Activated CD4-positive, alpha-beta memory T cell treated with anti-CD3 and anti-CD28 coated beads, Interleukin-2, amount 10 ng/mL, durations not matched to agents 7 days and 5 days (primary cell): ENCODE measurements at regions not wholly inside any gene's neighbourhood (a gene's known extent, or its start where the extent isn't known, plus 50 kb on each side); places are given as distances from the start of the nearest gene placed in this dataset.
"Not testable (repeated sequence)": the region's sequence is repeated elsewhere in the genome, so short reads cannot be mapped to it uniquely, and the experiment has no call there.

Source experiments
- CTCF ChIA-PET: fragments of 350-600 bp; sonication (Branson Sonifier 250); formaldehyde crosslinking; loops from one replicate; lab custom pipeline; 2021; ENCODE audit warnings: antibody characterized with exemption, inconsistent platforms; lab: Charles Lee
- POLR2A ChIA-PET: fragments of 350-600 bp; sonication (Branson Sonifier 250); formaldehyde crosslinking; loops from one replicate; lab custom pipeline; 2021; ENCODE audit warnings: antibody characterized with exemption; lab: Charles Lee
- DNase-seq: peaks from one replicate; pipeline ENCODE4 v3.0.0-alpha.2; 2020
- H3K27ac Mint-ChIP-seq: one replicate; pipeline ENCODE4 v1.8.0; 2021; ENCODE audit warnings: mild to moderate bottlenecking, mixed read lengths
- H3K27me3 Mint-ChIP-seq: one replicate; pipeline ENCODE4 v1.8.0; 2021; ENCODE audit warnings: mixed read lengths
- H3K36me3 Mint-ChIP-seq: one replicate; pipeline ENCODE4 v1.8.0; 2021; ENCODE audit warnings: low read depth, mixed read lengths
- H3K4me1 Mint-ChIP-seq: one replicate; pipeline ENCODE4 v1.8.0; 2021; ENCODE audit warnings: mixed read lengths
- H3K4me3 Mint-ChIP-seq: one replicate; pipeline ENCODE4 v1.8.0; 2021; ENCODE audit warnings: mild to moderate bottlenecking, mixed read lengths
- H3K9me3 Mint-ChIP-seq: one replicate; pipeline ENCODE4 v1.8.0; 2021; ENCODE audit warnings: mixed read lengths

DNA sequence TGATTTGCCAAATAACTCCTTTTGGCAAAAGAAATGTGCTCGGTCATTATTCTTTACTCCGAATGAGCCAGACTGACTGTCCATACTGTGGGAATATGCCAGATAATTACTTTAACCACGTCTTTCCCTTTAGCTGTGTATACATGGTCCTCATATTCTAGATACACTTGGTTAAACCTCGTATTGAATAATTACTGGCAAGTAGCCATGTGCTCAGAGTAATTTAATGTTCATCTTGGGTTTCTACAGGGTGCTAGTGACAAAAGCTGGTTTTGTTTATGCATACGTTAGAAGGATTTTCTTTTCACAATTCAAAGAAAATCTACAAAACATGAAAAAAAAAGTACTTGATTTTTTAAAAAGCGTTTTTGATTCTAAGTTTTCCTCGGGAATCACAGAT lies 540.3 kb downstream of the KCNJ2 start:
- H3K27ac Mint-ChIP-seq, result no peak overlapping the region
- H3K27me3 Mint-ChIP-seq, result no peaks in the 10 kb centered on the region
- H3K9me3 Mint-ChIP-seq, result peaks cover 4% of the 10 kb centered on the region
- no peak for DNase-seq
- no peaks in the 10 kb centered on the region for H3K4me1 Mint-ChIP-seq
- ChIA-PET POLR2A (no interaction called here), CTCF (no interaction called here)
- no peaks in the 10 kb centered on the region for H3K36me3 Mint-ChIP-seq
- H3K4me3 Mint-ChIP-seq, result no peak overlapping the region

GRCh38 chr17:70713694-70714093 lies 544.4 kb downstream of the KCNJ2 start:
- H3K27me3 Mint-ChIP-seq, result no peaks in the 10 kb centered on the region
- no peaks in the 10 kb centered on the region for H3K36me3 Mint-ChIP-seq
- H3K4me3 Mint-ChIP-seq, result no peak overlapping the region
- ChIA-PET CTCF (interaction anchor here (0.7 kb wide), 1 partner anchor 1681 kb away, joined by 3 read pairs; no protein-coding TSS in a partner anchor), POLR2A (no interaction called here)
- DNase-seq, result no peak
- no peak overlapping the region for H3K27ac Mint-ChIP-seq
- H3K9me3 Mint-ChIP-seq, result no peaks in the 10 kb centered on the region
- no peaks in the 10 kb centered on the region for H3K4me1 Mint-ChIP-seq

DNA sequence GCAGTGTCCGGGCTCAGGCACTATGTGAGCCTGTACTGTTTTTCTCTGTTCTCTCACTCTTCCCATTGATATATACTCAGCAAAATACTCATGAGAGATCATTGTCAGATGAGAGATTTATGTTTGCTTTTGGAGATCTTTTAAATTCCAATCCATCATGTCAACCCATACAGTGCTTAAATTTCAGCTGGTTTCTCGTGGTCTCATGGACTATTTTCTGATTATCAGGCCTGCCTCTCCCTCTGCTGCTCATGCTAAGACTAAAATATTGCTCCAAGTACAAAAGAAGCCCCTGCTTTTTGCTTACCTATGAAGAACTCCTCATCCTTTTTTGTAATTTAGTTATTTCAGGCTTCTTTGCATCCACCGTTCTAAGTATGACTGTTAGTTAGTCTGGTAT lies 547.2 kb downstream of the KCNJ2 start:
- no peaks in the 10 kb centered on the region for H3K4me1 Mint-ChIP-seq
- H3K4me3 Mint-ChIP-seq, result no peak overlapping the region
- ChIA-PET POLR2A (no interaction called here), CTCF (no interaction called here)
- no peaks in the 10 kb centered on the region for H3K9me3 Mint-ChIP-seq
- no peak overlapping the region for H3K27ac Mint-ChIP-seq
- H3K27me3 Mint-ChIP-seq, result no peaks in the 10 kb centered on the region
- no peaks in the 10 kb centered on the region for H3K36me3 Mint-ChIP-seq
- no peak for DNase-seq

DNA sequence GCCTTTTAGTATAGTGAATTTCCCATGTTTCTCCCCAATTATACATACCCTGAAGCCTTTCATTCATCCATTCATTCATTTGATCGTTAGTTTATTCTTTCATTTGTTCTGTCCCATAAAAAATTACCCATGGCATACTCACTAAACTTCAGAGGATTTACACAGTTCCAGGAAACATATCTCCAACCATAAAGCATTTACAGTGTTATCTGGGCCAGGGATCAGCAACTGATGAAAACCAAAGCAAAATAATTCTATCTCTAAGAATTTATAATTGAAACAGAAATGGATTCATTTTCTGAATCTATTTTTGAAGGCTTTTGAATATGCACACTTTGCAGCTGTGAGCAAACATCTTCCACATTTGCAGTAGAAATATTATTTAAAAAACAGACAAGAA lies 547.7 kb downstream of the KCNJ2 start:
- no peak for DNase-seq

GRCh38 chr17:70736375-70736957 lies 567.1 kb downstream of the KCNJ2 start:
- Mint-ChIP-seq H3K4me1 (no peaks in the 10 kb centered on the region), H3K27ac (no peak overlapping the region), H3K27me3 (no peaks in the 10 kb centered on the region), H3K36me3 (no peaks in the 10 kb centered on the region), H3K9me3 (peaks cover 4% of the 10 kb centered on the region), H3K4me3 (no peak overlapping the region)
- POLR2A ChIA-PET, result no interaction called here
- CTCF ChIA-PET, result no interaction called here
- DNase-seq, result no peak

More for the DNA sequence above, 547.7 kb downstream of the KCNJ2 start:
- Mint-ChIP-seq H3K36me3 (no peaks in the 10 kb centered on the region), H3K4me1 (no peaks in the 10 kb centered on the region), H3K4me3 (no peak overlapping the region), H3K9me3 (no peaks in the 10 kb centered on the region), H3K27me3 (no peaks in the 10 kb centered on the region), H3K27ac (no peak overlapping the region)
- CTCF ChIA-PET, result no interaction called here
- POLR2A ChIA-PET, result no interaction called here

DNA sequence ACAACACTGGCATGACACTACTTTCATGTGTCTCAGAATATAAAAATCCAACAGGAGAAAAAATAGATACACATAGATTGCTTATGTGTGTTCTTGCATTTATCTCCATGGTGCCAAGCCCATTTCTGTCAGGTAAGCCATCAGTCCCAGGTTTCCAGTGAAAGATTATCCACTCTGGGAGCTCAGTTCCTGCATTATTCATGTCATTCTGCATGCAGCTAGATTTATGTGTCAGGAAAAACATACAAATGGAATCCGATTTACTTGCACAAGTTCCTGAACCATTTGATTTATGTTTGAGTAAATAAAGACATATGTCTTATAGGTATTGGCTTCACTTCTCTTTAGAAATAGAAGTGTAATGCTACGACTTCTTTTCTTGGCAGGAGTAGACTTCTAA lies 569.7 kb downstream of the KCNJ2 start:
- CTCF ChIA-PET, result no interaction called here
- POLR2A ChIA-PET, result no interaction called here
- Mint-ChIP-seq H3K4me3 (no peak overlapping the region), H3K27me3 (no peaks in the 10 kb centered on the region), H3K4me1 (no peaks in the 10 kb centered on the region), H3K9me3 (peaks cover 3% of the 10 kb centered on the region), H3K36me3 (no peaks in the 10 kb centered on the region), H3K27ac (no peak overlapping the region)
- no peak for DNase-seq

DNA sequence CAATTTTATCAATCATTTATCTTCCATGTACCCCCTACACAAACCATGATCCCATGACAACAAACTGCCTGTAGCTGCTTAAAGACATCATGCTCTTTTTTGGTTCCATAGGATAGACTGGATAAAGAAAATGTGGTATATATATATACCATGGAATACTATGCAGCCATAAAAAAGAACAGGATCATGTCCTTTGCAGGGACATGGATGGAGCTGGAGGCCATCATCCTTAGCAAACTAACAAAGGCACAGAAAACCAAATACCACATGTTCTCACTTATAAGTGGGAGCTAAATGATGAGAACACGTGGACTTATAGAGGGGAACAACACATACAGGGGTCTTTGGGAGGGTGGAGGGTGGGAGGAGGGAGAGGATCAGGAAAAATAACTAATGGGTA lies 577.2 kb downstream of the KCNJ2 start:
- CTCF ChIA-PET, H3K36me3 Mint-ChIP-seq, DNase-seq, H3K9me3 Mint-ChIP-seq, POLR2A ChIA-PET, H3K27me3 Mint-ChIP-seq, H3K27ac Mint-ChIP-seq, H3K4me1 Mint-ChIP-seq, H3K4me3 Mint-ChIP-seq: not testable (repeated sequence)

- no peak overlapping the region for H3K4me3 Mint-ChIP-seq
- H3K9me3 Mint-ChIP-seq, result no peaks in the 10 kb centered on the region
- ChIA-PET CTCF (no interaction called here), POLR2A (no interaction called here)
- H3K27ac Mint-ChIP-seq, result no peak overlapping the region
- no peaks in the 10 kb centered on the region for H3K27me3 Mint-ChIP-seq
- H3K4me1 Mint-ChIP-seq, result no peaks in the 10 kb centered on the region
- H3K36me3 Mint-ChIP-seq, result no peaks in the 10 kb centered on the region
- DNase-seq, result no peak
These were observed 581.7 kb downstream of the KCNJ2 start for GRCh38 chr17:70750983-70751382.

DNA sequence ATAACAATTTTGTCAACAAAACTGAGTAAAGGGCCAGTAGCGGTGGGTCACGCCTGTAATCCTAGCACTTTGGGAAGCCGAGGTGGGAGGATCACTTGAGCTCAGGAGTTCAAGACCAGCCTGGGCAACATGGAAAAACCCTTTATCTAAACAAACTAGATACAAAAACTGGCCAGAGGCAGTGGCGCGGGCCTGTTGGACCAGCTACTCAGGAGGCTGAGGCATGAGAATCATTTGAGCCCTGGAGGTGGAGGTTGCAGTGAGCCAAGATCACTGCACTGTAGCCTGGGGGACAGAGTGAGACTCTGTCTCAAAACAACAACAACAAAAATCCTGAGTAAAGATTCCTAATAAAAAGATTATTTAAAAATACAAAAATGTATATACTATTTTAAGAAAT lies 583.1 kb downstream of the KCNJ2 start:
- H3K9me3 Mint-ChIP-seq, H3K27ac Mint-ChIP-seq, H3K4me3 Mint-ChIP-seq, H3K27me3 Mint-ChIP-seq, CTCF ChIA-PET, H3K36me3 Mint-ChIP-seq, POLR2A ChIA-PET, DNase-seq, H3K4me1 Mint-ChIP-seq: not testable (repeated sequence)

- H3K4me1 Mint-ChIP-seq, result no peaks in the 10 kb centered on the region
- no peak overlapping the region for H3K4me3 Mint-ChIP-seq
- no peaks in the 10 kb centered on the region for H3K27me3 Mint-ChIP-seq
- H3K27ac Mint-ChIP-seq, result no peak overlapping the region
- ChIA-PET POLR2A (no interaction called here), CTCF (no interaction called here)
- DNase-seq, result no peak
- no peaks in the 10 kb centered on the region for H3K36me3 Mint-ChIP-seq
- H3K9me3 Mint-ChIP-seq, result no peaks in the 10 kb centered on the region
These were observed 583.7 kb downstream of the KCNJ2 start for GRCh38 chr17:70752966-70753467.

DNA sequence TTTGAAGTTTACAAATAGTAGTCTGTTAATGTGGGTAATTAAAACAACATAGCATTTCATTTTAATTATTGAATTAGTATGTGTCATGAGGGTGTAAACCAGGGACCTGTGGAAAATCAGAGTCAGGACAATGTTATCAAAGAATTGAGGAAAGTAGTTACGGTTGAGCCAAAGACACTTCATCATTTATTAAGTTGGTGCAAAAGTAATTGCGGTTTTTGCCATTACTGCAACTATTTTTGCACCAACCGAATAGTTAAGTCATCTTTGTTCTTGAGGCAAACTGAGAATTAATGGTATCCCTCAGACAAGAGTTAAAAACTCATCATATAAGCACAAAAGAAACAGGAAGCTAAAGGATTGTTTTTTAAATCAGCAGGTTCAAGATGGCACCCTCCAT lies 593.7 kb downstream of the KCNJ2 start:
- Mint-ChIP-seq H3K27ac (no peak overlapping the region), H3K4me1 (no peaks in the 10 kb centered on the region), H3K27me3 (no peaks in the 10 kb centered on the region), H3K4me3 (no peak overlapping the region), H3K9me3 (no peaks in the 10 kb centered on the region), H3K36me3 (no peaks in the 10 kb centered on the region)
- no peak for DNase-seq
- POLR2A ChIA-PET, result no interaction called here
- CTCF ChIA-PET, result no interaction called here

GRCh38 chr17:70767102-70767701 lies 597.9 kb downstream of the KCNJ2 start:
- no peak overlapping the region for H3K27ac Mint-ChIP-seq
- DNase-seq, result no peak
- no peaks in the 10 kb centered on the region for H3K4me1 Mint-ChIP-seq
- ChIA-PET POLR2A (no interaction called here), CTCF (interaction anchor here (1.1 kb wide), 1 partner anchor 1770 kb away, joined by 3 read pairs; no protein-coding TSS in a partner anchor)
- no peaks in the 10 kb centered on the region for H3K36me3 Mint-ChIP-seq
- H3K4me3 Mint-ChIP-seq, result no peak overlapping the region
- no peaks in the 10 kb centered on the region for H3K27me3 Mint-ChIP-seq
- H3K9me3 Mint-ChIP-seq, result no peaks in the 10 kb centered on the region

DNA sequence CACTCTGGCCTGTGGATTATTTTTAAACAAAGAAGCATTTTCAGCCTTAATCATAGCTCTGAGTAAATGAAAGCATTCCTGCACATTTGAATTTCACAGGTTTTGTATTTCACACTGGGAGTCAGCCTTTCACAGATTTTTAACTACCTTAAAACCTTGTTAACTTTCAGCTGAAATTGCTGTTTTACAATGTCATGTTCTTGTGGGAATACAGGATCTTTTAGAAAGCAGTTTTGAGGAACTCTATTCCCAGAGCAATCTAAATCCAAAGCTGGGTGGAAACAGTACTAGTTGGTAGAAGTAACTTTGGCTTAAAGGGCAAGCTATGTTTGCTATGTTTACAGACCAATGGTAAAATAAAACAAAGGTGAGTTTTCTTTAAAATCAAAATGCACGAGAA lies 600.6 kb downstream of the KCNJ2 start:
- H3K27ac Mint-ChIP-seq, result no peak overlapping the region
- no peak for DNase-seq
- POLR2A ChIA-PET, result no interaction called here
- H3K9me3 Mint-ChIP-seq, result no peaks in the 10 kb centered on the region
- CTCF ChIA-PET, result no interaction called here
- H3K27me3 Mint-ChIP-seq, result no peaks in the 10 kb centered on the region
- H3K4me3 Mint-ChIP-seq, result no peak overlapping the region
- H3K36me3 Mint-ChIP-seq, result no peaks in the 10 kb centered on the region
- no peaks in the 10 kb centered on the region for H3K4me1 Mint-ChIP-seq

- Mint-ChIP-seq H3K36me3 (no peaks in the 10 kb centered on the region), H3K4me1 (no peaks in the 10 kb centered on the region), H3K9me3 (no peaks in the 10 kb centered on the region), H3K27ac (no peak overlapping the region), H3K4me3 (no peak overlapping the region), H3K27me3 (no peaks in the 10 kb centered on the region)
- ChIA-PET CTCF (no interaction called here), POLR2A (no interaction called here)
- no peak for DNase-seq
These were observed 602.6 kb downstream of the KCNJ2 start for GRCh38 chr17:70771804-70772386.
